HUES6 (cell line): ENCODE measurements at regions not wholly inside any gene's neighbourhood (a gene's known extent, or its start where the extent isn't known, plus 50 kb on each side); places are given as distances from the start of the nearest gene placed in this dataset.

Experiments used
- H3K27ac ChIP-seq: 2 replicates; pipeline ENCODE4 v1.7.0; 2013; ENCODE audit warnings: low read depth, mild to moderate bottlenecking, low read length, inconsistent platforms
- H3K27me3 ChIP-seq: 2 replicates; pipeline ENCODE4 v1.6.1; 2013; ENCODE audit warnings: low read length; ENCODE audit not compliant: control insufficient read depth, insufficient read depth
- H3K36me3 ChIP-seq: 2 replicates; pipeline ENCODE4 v1.6.1; 2013; ENCODE audit warnings: low read length; ENCODE audit not compliant: control insufficient read depth, insufficient read depth
- H3K4me1 ChIP-seq: 2 replicates; pipeline ENCODE4 v1.6.1; 2013; ENCODE audit warnings: low read length; ENCODE audit not compliant: control insufficient read depth, insufficient read depth
- H3K4me3 ChIP-seq: 2 replicates; pipeline ENCODE4 v1.5.1; 2013; ENCODE audit warnings: low read depth, low read length
- H3K9ac ChIP-seq: one replicate; pipeline ENCODE4 v1.6.1; 2013; ENCODE audit warnings: mild to moderate bottlenecking, low read length
- H3K9me3 ChIP-seq: 2 replicates; pipeline ENCODE4 v1.6.1; 2013; ENCODE audit warnings: low read depth, low read length; ENCODE audit not compliant: control insufficient read depth, insufficient read depth

DNA sequence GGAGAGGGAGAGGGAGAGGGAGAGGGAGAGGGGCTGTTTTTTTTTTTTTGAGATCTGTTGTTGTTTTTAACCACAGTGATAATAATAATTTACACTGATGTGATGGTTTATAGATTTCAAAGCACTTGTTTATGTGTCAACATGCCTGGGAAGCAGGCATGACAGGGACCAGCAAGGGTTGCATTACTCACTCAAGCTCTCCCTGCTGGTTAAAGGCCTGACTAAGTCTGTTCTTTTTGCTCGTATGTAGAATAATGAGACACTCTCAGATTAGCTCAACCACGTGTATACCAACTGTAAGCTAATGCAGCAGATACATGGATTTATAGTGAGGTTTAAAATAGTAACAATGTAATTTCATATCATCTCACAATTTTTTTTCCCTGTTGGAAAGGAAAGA is 134.6 kb upstream of the BOD1L1 start:
- H3K4me1 ChIP-seq, result no peaks in the 10 kb centered on the region
- no peak overlapping the region for H3K4me3 ChIP-seq
- H3K9me3 ChIP-seq, result peaks cover 28% of the 10 kb centered on the region
- H3K27ac ChIP-seq, result no peak overlapping the region
- no peaks in the 10 kb centered on the region for H3K36me3 ChIP-seq
- no peaks in the 10 kb centered on the region for H3K27me3 ChIP-seq
- no peak overlapping the region for H3K9ac ChIP-seq

DNA sequence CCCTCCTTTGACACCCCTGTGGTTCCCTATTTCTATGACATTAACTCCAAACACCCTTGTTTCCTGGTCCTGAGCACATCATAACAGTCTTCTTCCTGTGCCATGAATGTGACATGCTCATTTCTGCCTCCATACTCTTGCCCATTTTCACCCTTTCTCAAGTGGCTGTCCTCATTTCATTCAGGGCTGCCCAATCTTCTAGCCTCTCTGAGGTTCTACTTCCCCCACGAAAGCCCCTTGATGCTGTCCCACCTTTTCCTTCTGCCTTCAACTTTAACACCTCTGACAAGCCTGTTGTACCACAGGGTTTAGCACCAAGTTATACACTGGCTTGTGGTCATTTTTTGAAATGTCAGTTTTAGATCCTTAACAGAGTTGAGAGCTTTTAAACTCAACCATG is 136.2 kb upstream of the BOD1L1 start:
- H3K36me3 ChIP-seq, result no peaks in the 10 kb centered on the region

DNA sequence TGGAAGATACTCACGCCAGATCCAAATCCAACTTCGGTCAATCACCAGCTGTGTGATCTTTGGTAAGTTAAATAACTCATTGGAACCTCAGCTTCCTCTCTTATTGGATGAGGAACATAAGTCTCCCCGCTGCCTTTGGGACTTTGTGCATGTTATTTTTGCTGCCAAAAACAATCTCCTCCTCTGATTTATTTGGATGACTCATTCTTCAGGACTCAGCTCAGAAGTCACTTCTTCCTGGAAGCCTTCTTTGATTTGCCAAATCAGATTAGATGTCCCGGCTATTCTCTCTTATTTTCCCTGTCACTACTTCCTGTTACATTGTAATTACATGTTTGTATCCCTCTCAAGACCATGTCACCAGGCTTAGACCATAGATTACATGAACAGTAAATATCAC is 138.0 kb upstream of the BOD1L1 start:
- H3K36me3 ChIP-seq, result no peaks in the 10 kb centered on the region
- H3K9me3 ChIP-seq, result peaks cover 15% of the 10 kb centered on the region; the same call in 1 of the 2 replicates
- H3K27me3 ChIP-seq, result no peaks in the 10 kb centered on the region
- H3K4me3 ChIP-seq, result no peak overlapping the region
- no peaks in the 10 kb centered on the region for H3K4me1 ChIP-seq
- no peak overlapping the region for H3K27ac ChIP-seq
- H3K9ac ChIP-seq, result no peak overlapping the region

More for the DNA sequence above, 136.2 kb upstream of the BOD1L1 start:
- no peak overlapping the region for H3K27ac ChIP-seq
- H3K4me1 ChIP-seq, result no peaks in the 10 kb centered on the region
- no peak overlapping the region for H3K4me3 ChIP-seq
- H3K9me3 ChIP-seq, result peaks cover 21% of the 10 kb centered on the region
- H3K27me3 ChIP-seq, result no peaks in the 10 kb centered on the region
- no peak overlapping the region for H3K9ac ChIP-seq

DNA sequence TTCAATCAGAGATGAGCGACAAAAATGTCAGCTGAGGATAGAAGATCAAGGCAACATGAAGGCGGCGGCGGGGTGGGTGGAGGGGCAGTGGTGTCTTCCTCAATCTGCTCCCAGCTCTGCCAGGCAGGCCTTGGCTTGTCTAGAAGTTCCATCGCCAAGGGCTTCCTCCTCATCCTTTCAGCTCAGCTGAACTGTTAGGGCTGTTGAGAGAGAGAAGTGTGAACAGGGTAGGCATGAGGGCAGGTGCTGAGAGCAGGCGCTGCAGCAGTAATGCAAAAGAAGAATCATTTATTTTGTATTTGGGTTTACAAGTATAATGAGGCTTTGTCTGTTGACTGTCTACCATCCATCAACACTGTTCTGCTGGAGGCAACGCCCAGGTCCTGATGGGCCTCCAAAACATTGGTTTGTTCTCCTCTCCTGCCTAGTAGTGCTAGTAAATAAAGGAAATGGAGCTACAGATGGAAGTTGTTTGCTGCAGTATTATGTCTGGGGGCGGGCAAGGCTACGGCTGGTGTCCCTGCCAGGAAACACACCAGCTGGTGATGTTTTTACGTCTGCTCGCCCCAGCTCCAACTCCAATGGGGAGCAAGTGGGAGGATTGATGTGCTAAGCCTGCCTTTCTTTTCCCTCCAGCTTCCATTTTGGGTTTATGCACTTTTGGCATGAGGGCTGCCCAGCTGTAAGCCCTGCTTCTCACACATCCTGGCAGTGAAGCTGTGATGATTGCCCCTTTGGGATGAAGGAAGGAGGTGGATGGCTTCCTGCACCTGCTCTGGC is 139.4 kb upstream of the BOD1L1 start:
- Histone ChIP-seq H3K9me3 (peaks cover 15% of the 10 kb centered on the region; the same call in 1 of the 2 replicates), H3K36me3 (no peaks in the 10 kb centered on the region), H3K4me1 (no peaks in the 10 kb centered on the region), H3K4me3 (no peak overlapping the region), H3K27me3 (no peaks in the 10 kb centered on the region), H3K27ac (no peak overlapping the region), H3K9ac (no peak overlapping the region)

DNA sequence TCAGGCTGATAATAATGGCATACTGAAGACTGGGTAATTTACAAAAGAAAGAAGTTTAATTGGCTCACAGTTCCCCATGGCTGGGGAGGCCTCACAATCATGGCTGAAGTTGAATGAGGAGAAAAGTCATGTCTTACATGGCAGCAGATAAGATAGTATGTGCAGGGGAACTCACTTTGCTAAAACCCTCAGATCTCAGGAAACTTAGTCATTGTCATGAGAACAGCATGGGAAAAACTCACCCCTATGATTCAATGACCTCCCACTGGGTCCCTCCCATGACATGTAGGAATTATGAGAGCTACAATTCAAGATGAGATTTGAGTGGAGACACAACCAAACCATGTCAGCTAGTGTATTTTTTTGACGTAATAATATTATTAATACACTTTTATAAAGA is 149.8 kb upstream of the BOD1L1 start:
- Histone ChIP-seq H3K27me3 (no peaks in the 10 kb centered on the region), H3K4me1 (no peaks in the 10 kb centered on the region), H3K4me3 (no peak overlapping the region), H3K9me3 (peaks cover 21% of the 10 kb centered on the region), H3K9ac (no peak overlapping the region), H3K36me3 (no peaks in the 10 kb centered on the region), H3K27ac (no peak overlapping the region)

DNA sequence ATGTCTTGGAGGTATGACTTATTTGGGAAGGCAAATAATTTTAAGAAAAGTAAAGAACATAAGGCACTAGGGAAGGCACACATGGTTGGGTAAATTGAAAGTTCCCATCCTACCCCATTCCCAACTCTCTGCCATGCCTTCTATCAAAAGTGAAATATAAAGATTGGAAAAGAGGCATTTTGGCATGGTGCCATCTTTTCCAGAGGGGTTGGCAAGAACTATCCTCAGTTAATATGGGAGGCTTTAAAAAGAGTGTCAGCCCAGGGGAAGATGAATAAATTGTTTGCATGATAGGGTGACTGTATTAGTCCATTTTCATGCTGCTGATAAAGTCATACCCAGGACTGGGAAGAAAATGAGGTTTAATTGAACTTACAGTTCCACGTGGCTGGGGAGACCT is 150.8 kb upstream of the BOD1L1 start:
- Histone ChIP-seq H3K36me3 (no peaks in the 10 kb centered on the region), H3K9ac (no peak overlapping the region), H3K4me3 (no peak overlapping the region), H3K9me3 (peaks cover 21% of the 10 kb centered on the region), H3K27me3 (no peaks in the 10 kb centered on the region), H3K4me1 (no peaks in the 10 kb centered on the region), H3K27ac (no peak overlapping the region)

DNA sequence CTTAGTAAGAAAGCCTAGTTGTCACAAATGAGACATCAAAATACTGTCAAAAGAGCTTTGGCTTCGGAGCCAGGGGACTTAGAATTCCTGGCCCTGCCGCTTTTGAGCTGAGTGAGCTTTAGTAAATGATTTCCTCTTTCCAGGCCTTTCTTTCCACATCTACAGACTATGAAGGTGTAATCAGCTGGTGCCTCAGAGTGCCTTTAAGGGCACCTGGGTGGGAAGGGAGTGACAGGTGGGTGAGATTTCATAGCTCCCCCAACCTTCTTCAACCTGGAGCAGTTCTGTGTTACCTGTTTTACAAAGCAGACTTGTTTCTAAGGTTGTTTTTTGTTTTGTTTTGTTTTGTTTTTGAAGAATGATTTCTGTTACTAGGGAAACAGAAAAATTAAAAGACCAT is 154.7 kb upstream of the BOD1L1 start:
- peaks cover 8% of the 10 kb centered on the region; the same call in 1 of the 2 replicates for H3K4me1 ChIP-seq
- peaks cover 4% of the 10 kb centered on the region; the same call in 1 of the 2 replicates for H3K9me3 ChIP-seq
- H3K27ac ChIP-seq, result no peak overlapping the region
- no peaks in the 10 kb centered on the region for H3K27me3 ChIP-seq
- no peaks in the 10 kb centered on the region for H3K36me3 ChIP-seq
- no peak overlapping the region for H3K4me3 ChIP-seq
- H3K9ac ChIP-seq, result no peak overlapping the region

DNA sequence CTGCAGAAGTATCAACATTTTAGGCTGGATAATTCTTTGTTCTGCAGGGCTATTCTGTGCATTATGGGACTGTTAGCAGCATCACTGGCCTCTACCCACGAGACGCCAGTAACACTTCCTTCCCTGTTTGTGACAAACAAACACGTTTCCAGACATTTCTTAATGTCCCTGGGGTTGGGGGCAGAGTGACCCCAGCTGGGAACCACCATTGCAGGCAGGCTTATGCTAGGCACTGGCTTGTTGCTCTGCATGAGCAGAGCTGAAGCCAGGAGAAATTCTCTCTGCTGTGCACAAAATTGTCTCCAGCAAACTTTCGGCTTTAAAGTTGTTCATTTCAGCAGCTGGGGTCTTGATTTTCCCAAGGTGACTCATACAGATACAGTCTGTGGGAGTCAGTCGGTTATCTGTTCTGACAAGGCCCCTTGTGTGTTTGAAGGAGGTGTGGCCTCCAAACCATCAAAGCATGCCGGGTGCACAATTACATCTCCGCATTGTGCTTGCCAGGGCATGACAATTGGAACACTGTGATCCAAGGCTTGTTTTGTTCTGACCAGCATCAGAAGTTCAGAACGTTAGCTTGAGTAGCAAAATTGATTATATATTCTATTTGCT is 156.4 kb upstream of the BOD1L1 start:
- H3K4me1 ChIP-seq, result peaks cover 8% of the 10 kb centered on the region; the same call in 1 of the 2 replicates
- no peak overlapping the region for H3K9ac ChIP-seq
- H3K36me3 ChIP-seq, result no peaks in the 10 kb centered on the region
- no peaks in the 10 kb centered on the region for H3K27me3 ChIP-seq
- H3K27ac ChIP-seq, result no peak overlapping the region
- no peak overlapping the region for H3K4me3 ChIP-seq
- no peaks in the 10 kb centered on the region for H3K9me3 ChIP-seq

DNA sequence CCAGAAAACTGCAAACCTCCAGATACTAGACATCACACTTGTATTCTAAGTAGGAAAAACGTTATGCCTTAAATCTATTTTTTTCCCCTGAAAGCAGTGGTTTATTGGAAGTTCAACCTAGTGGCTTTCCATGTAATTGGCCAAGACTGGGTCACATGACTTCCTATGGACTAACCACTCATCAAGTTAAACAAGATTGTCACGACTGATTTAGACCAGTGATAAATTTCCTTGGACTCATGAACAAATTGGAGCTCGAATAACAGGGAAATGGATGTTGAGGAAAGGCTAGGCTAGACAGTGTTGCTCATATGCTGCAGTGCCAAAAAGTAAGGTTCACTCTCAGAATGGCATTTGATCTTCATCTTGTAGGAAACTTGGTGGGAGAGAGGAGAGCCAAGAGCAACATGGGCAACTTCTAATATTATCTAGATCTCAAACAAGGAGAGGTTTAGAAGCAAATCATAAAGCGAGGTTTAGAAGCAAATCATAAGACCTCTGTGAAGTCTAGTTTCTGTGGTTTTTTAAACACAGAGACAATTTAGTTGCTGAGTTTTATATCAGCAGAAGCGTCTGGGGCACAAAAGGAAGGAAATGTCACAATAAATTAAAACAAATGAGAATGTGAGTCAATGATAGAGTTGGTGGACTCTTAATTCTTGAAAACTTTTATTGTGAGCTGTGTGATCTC is 165.6 kb upstream of the BOD1L1 start:
- H3K4me3 ChIP-seq, result no peak overlapping the region
- no peak overlapping the region for H3K27ac ChIP-seq
- H3K4me1 ChIP-seq, result no peaks in the 10 kb centered on the region; the same call in 1 of the 2 replicates
- H3K27me3 ChIP-seq, result no peaks in the 10 kb centered on the region
- no peaks in the 10 kb centered on the region for H3K36me3 ChIP-seq
- H3K9ac ChIP-seq, result no peak overlapping the region
- peaks cover 15% of the 10 kb centered on the region for H3K9me3 ChIP-seq

DNA sequence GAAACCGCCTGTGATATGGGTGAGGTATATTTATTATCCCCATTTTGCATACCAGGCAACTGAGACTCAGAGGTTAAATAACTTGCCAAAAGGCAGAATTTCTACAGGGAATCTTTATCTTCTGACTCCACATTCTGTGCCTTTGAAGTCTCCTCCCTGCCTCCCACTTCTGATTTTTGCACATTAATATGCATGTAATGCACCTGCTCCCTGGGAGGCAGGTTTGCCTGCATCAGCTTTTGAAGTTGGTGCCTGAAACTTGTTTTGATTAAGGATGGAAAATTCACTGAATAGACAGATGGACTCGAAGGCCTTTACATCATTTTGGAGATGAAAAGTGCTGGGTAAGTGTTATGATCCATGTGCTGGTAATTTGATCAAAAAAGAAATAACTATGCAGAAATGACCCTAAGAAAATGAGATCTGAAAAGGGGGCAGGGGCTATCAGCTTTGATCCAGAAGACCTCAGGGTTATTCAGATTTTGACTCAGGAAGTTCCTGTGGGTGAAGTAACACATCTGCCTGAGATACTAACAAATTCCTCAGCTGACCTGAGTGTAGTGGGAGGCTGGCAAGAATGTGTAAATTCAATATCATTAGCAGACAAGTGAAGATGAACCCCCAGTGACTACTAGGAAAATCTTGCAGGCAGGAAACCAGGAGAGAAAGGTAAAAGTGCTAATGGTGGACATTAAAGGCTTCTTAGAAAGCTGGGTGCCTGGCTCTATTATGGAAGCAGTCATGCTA is 167.5 kb upstream of the BOD1L1 start:
- H3K27ac ChIP-seq, result no peak overlapping the region
- no peaks in the 10 kb centered on the region for H3K36me3 ChIP-seq
- H3K4me3 ChIP-seq, result no peak overlapping the region
- H3K9me3 ChIP-seq, result peaks cover 22% of the 10 kb centered on the region
- H3K27me3 ChIP-seq, result no peaks in the 10 kb centered on the region
- no peaks in the 10 kb centered on the region; the same call in 1 of the 2 replicates for H3K4me1 ChIP-seq
- H3K9ac ChIP-seq, result no peak overlapping the region
